ENCODE measurements at regions not wholly inside any gene's neighbourhood (a gene's known extent, or its start where the extent isn't known, plus 50 kb on each side); places are given as distances from the start of the nearest gene placed in this dataset.

DNA sequence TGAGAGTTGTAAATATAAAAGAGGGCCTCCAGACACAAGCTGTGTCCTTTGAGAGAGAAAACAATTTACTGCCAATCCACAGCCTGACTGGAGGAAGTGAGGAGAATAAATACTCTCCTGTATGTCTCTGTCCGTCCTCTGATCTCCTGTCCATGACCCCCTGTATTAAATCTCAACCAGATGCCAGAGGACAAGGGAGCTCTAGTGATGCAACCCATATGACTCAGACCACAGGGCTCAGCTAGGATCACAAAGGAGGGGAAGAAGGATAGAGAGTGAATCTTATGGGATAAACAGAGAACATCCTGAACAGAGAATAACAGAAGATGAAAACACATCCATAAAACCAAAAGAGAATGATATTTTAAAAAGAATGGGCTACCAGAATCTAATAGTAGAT lies 482.6 kb downstream of the PLOD2 start:
- TF ChIP-seq, protein P1, sequence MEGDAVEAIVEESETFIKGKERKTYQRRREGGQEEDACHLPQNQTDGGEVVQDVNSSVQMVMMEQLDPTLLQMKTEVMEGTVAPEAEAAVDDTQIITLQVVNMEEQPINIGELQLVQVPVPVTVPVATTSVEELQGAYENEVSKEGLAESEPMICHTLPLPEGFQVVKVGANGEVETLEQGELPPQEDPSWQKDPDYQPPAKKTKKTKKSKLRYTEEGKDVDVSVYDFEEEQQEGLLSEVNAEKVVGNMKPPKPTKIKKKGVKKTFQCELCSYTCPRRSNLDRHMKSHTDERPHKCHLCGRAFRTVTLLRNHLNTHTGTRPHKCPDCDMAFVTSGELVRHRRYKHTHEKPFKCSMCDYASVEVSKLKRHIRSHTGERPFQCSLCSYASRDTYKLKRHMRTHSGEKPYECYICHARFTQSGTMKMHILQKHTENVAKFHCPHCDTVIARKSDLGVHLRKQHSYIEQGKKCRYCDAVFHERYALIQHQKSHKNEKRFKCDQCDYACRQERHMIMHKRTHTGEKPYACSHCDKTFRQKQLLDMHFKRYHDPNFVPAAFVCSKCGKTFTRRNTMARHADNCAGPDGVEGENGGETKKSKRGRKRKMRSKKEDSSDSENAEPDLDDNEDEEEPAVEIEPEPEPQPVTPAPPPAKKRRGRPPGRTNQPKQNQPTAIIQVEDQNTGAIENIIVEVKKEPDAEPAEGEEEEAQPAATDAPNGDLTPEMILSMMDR (IDR thresholded peaks at IDR 0.05) = no peak
- TF ChIP-seq POLR2A (IDR thresholded peaks at IDR 0.05) = no peak
